Endothelial cell of umbilical vein (primary cell): ENCODE measurements at regions not wholly inside any gene's neighbourhood (a gene's known extent, or its start where the extent isn't known, plus 50 kb on each side); places are given as distances from the start of the nearest gene placed in this dataset.

Experiments
- BruUV-seq: library from RNA; stranded (reverse); fragments of 400-500 nt; replicated peaks from 2 replicates; lab custom pipeline; 2021; lab: Mats Ljungman, UMichigan
- CTCF ChIA-PET: fragments of 300-600, 350-600 bp; sonication (Branson Sonifier 250); formaldehyde crosslinking; loops from one replicate; lab custom pipeline; 2021; ENCODE audit warnings: antibody characterized with exemption, inconsistent platforms; lab: Charles Lee
- POLR2A ChIA-PET: fragments of 300-600, 350-600 bp; sonication (Branson Sonifier 250); formaldehyde crosslinking; loops from one replicate; lab custom pipeline; 2021; ENCODE audit warnings: antibody characterized with exemption, inconsistent platforms; lab: Charles Lee
- DNase-seq: peaks from one replicate; pipeline ENCODE4 v3.0.0-alpha.2; 2011; ENCODE audit warnings: low read depth, low spot score
- FAIRE-seq: peaks from 2 replicates; lab custom pipeline; 2011; peaks lifted over from hg19 to GRCh38; lab: Jason Lieb, UNC
- H2AFZ ChIP-seq: 2 replicates; pipeline ENCODE4 v1.6.0; 2012; ENCODE audit warnings: low read depth, low read length, control low read depth, inconsistent platforms
- H3K27ac ChIP-seq: 2 replicates; pipeline ENCODE4 v1.5.1; 2011; ENCODE audit warnings: low read depth, mild to moderate bottlenecking, control low read depth, low read length, moderate library complexity; ENCODE audit not compliant: insufficient read depth
- H3K27me3 ChIP-seq, 2 experiments: 2 replicates each; pipeline versions ENCODE4 v1.6.0 to v1.6.1; 2011; ENCODE audit warnings: low read length in 2 of 2, mixed read lengths in 1 of 2; ENCODE audit not compliant: control insufficient read depth in 2 of 2, insufficient read depth in 2 of 2
- H3K36me3 ChIP-seq, 2 experiments: 2 replicates in 1 of 2; 3 replicates in 1 of 2; pipeline ENCODE4 v1.5.1; 2011; ENCODE audit warnings: low read length in 2 of 2, mild to moderate bottlenecking in 1 of 2, moderate library complexity in 1 of 2; ENCODE audit not compliant: control insufficient read depth in 2 of 2, insufficient read depth in 2 of 2; ENCODE audit errors: extremely low read depth in 1 of 2
- H3K4me1 ChIP-seq: 3 replicates; pipeline ENCODE4 v1.5.1; 2011; ENCODE audit warnings: mild to moderate bottlenecking, low read length; ENCODE audit not compliant: control insufficient read depth, insufficient read depth; ENCODE audit errors: extremely low read depth
- H3K4me2 ChIP-seq: 2 replicates; pipeline ENCODE4 v1.6.1; 2011; ENCODE audit warnings: low read length, control low read depth, mixed read lengths; ENCODE audit not compliant: insufficient read depth
- H3K4me3 ChIP-seq, 3 experiments: fragments of 200-600 bp in 1 of 3; sonication (generic), shearing (Covaris generic) in 1 of 3; replicated peaks in 1 of 3; 2 replicates each; pipeline ENCODE4 v1.5.1; 2011 to 2016; ENCODE audit warnings: control low read depth in 3 of 3, low read length in 3 of 3, mild to moderate bottlenecking in 2 of 3, inconsistent platforms in 1 of 3, low read depth in 1 of 3, moderate library complexity in 1 of 3; ENCODE audit not compliant: insufficient read depth in 1 of 3
- H3K79me2 ChIP-seq: 2 replicates; pipeline ENCODE4 v1.6.0; 2012; ENCODE audit warnings: low read length, inconsistent platforms; ENCODE audit not compliant: control insufficient read depth, insufficient read depth
- H3K9ac ChIP-seq: replicated peaks from 2 replicates; pipeline ENCODE3; 2011; ENCODE audit warnings: low read length, control low read depth; ENCODE audit not compliant: insufficient read depth; ENCODE audit errors: extremely low read depth
- H3K9me1 ChIP-seq: replicated peaks from 3 replicates; pipeline ENCODE4 v1.6.0; 2011; ENCODE audit warnings: mild to moderate bottlenecking, low read length; ENCODE audit not compliant: control insufficient read depth, insufficient read depth; ENCODE audit errors: extremely low read depth
- H3K9me3 ChIP-seq: replicated peaks from 2 replicates; pipeline ENCODE4 v1.5.1; 2012; ENCODE audit warnings: low read length, inconsistent platforms; ENCODE audit not compliant: control insufficient read depth, insufficient read depth
- H4K20me1 ChIP-seq: replicated peaks from 2 replicates; pipeline ENCODE3; 2011; ENCODE audit warnings: mild to moderate bottlenecking, low read length; ENCODE audit not compliant: control insufficient read depth, insufficient read depth; ENCODE audit errors: extremely low read depth
- CTCF ChIP-seq, 2 donors: IDR thresholded peaks; 1 replicate in 1 of 2; 2 replicates in 1 of 2; pipeline ENCODE4 v1.5.1; 2011; ENCODE audit warnings: low read length in 2 of 2, mild to moderate bottlenecking in 2 of 2, moderate library complexity in 2 of 2, control low read depth in 1 of 2, inconsistent platforms in 1 of 2, low read depth in 1 of 2; ENCODE audit not compliant: insufficient read depth in 1 of 2; ENCODE audit errors: extremely low read depth in 1 of 2
- EZH2 ChIP-seq: IDR thresholded peaks from 2 replicates; pipeline ENCODE4 v1.6.1; 2012; ENCODE audit warnings: borderline replicate concordance, low read depth, mild to moderate bottlenecking, moderate library complexity, low read length, inconsistent platforms; ENCODE audit not compliant: severe bottlenecking
- FOS ChIP-seq: IDR thresholded peaks from 2 replicates; pipeline ENCODE4 v1.6.1; 2011; ENCODE audit warnings: mild to moderate bottlenecking, low read length, moderate library complexity, borderline replicate concordance; ENCODE audit not compliant: insufficient read depth
- GATA2 ChIP-seq: IDR thresholded peaks from 2 replicates; pipeline ENCODE4 v1.7.0; 2011; ENCODE audit warnings: low read depth, mild to moderate bottlenecking, moderate library complexity, mixed read lengths, low read length; ENCODE audit not compliant: insufficient read length, insufficient read depth
- JUN ChIP-seq: IDR thresholded peaks from 2 replicates; pipeline ENCODE4 v1.6.1; 2011; ENCODE audit warnings: borderline replicate concordance, low read depth; ENCODE audit not compliant: insufficient read length, insufficient read depth
- POLR2A ChIP-seq: IDR thresholded peaks from 2 replicates; pipeline ENCODE4 v1.6.1; 2012; ENCODE audit warnings: low read depth, mild to moderate bottlenecking, control low read depth, low read length
- dilution Hi-C: fragments of 300-500 bp; cut with MboI; formaldehyde crosslinking; loops from one replicate; pipeline ENCODE4 v1.15.0; 2019; ENCODE audit warnings: low sequenced_read_pairs; ENCODE audit not compliant: extremely low pct_ligation_motif_present
- intact Hi-C: fragments of 100-400 bp; cut with micrococcal nuclease; formaldehyde crosslinking; loops from one replicate; pipeline ENCODE4 v1.10.0; 2022
- TF ChIP-seq, protein P1 (sequence below): IDR thresholded peaks from 2 replicates; pipeline ENCODE4 v1.6.1; 2011; ENCODE audit not compliant: insufficient read depth, insufficient read length

GRCh38 chr13:109924376-109924775 is 138.0 kb upstream of the IRS2 start:
- no TSS peak for BruUV-seq
- H3K4me2 ChIP-seq: no peak overlapping the region
- no peaks in the 10 kb centered on the region for H3K36me3 ChIP-seq
- no peak overlapping the region for H3K27ac ChIP-seq
- no peak overlapping the region for H2AFZ ChIP-seq
- FAIRE-seq (no peak), DNase-seq (no peak)
- CTCF ChIA-PET: no interaction called here
- no peak for TF ChIP-seq EZH2
- TF ChIP-seq POLR2A: no peak
- no peak for TF ChIP-seq GATA2
- no peak for TF ChIP-seq CTCF (IDR thresholded peaks at IDR 0.05; ENCODE audit: extremely low read depth in 1 of 2, insufficient read depth in 1 of 2, low read depth in 1 of 2, low read length in 2 of 2)
- TF ChIP-seq FOS: no peak
- no peak for TF ChIP-seq JUN
- no peaks in the 10 kb centered on the region for H3K27me3 ChIP-seq
- POLR2A ChIA-PET: no interaction called here
- H3K4me1 ChIP-seq: no peaks in the 10 kb centered on the region
- no peaks in the 10 kb centered on the region for H3K9me3 ChIP-seq
- H3K79me2 ChIP-seq: no peaks in the 10 kb centered on the region
- H3K9ac ChIP-seq: no peak overlapping the region
- no peaks in the 10 kb centered on the region for H4K20me1 ChIP-seq
- H3K9me1 ChIP-seq: no peaks in the 10 kb centered on the region
- intact Hi-C loops (no loop called here), dilution Hi-C loops (no loop called here)
- no peak overlapping the region for H3K4me3 ChIP-seq

- H3K27ac ChIP-seq: no peak overlapping the region
- H2AFZ ChIP-seq: no peak overlapping the region
- ChIA-PET POLR2A (no interaction called here), CTCF (no interaction called here)
- no TSS peak for BruUV-seq
- no peaks in the 10 kb centered on the region for H3K4me1 ChIP-seq
- H3K9me1 ChIP-seq: no peaks in the 10 kb centered on the region
- TF ChIP-seq, protein P1, sequence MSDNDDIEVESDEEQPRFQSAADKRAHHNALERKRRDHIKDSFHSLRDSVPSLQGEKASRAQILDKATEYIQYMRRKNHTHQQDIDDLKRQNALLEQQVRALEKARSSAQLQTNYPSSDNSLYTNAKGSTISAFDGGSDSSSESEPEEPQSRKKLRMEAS: no peak
- peak; percentile 56 for TF ChIP-seq FOS
- H3K4me2 ChIP-seq: no peak overlapping the region
- no peaks in the 10 kb centered on the region for H4K20me1 ChIP-seq
- DNase-seq (no peak), FAIRE-seq (no peak)
- H3K79me2 ChIP-seq: no peaks in the 10 kb centered on the region
- dilution Hi-C loops: no loop called here
- H3K9ac ChIP-seq: no peak overlapping the region
- intact Hi-C loops: no loop called here
- no peak overlapping the region for H3K4me3 ChIP-seq
- no peaks in the 10 kb centered on the region for H3K27me3 ChIP-seq
- no peaks in the 10 kb centered on the region for H3K36me3 ChIP-seq
- H3K9me3 ChIP-seq: no peaks in the 10 kb centered on the region
These were observed 136.1 kb upstream of the IRS2 start for GRCh38 chr13:109922518-109922917.
